T-helper 1 cell (primary cell): ENCODE measurements at regions not wholly inside any gene's neighbourhood (a gene's known extent, or its start where the extent isn't known, plus 50 kb on each side); places are given as distances from the start of the nearest gene placed in this dataset.
"Not testable (repeated sequence)": the region's sequence is repeated elsewhere in the genome, so short reads cannot be mapped to it uniquely, and the experiment has no call there.

Experiments used
- DNase-seq, 5 donors: peaks; one replicate each; pipeline ENCODE4 v3.0.0-alpha.2; 2012 to 2020

DNA sequence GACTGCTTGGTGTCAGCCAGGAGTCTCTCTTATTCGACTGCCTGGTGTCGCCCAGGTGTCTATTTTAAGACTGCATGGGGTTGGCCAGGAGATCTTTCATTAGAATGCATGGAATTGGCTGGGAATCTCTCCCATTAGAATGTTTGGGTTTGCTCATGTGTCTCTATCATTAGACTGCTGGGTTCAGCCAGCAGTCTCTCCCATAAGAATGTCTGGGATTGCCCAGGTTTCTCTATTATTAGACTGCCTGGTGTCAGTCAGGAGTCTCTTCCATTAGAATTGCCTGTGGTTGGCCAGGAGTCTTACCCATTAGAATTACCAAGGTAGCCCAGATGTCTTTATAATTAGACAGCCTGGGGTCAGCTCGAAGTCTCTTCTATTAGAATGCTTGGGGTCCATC lies 1496.0 kb downstream of the UQCRFS1 start:
- DNase-seq, result no peak

DNA sequence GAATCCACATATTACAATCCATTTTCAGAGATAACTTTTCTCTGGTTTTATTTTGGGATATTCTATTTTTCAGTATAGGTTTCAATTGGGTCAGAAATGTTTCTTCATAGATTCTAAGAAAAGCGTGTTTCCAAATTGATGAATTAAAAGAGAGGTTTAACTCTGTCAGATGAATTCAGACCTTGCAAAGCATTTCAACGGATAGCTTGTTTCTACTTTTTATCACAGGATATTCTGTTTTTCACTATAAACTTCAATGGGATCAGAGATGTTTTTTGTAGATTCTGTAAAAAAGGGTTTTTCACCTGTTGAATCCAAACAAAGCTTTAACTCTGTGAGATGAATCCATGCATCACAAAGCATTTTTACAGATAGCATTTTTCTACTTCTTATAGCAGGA lies 1498.1 kb downstream of the UQCRFS1 start:
- DNase-seq, result no peak

GRCh38 chr19:27709496-27709895 lies 1503.5 kb downstream of the UQCRFS1 start:
- DNase-seq, result no peak

DNA sequence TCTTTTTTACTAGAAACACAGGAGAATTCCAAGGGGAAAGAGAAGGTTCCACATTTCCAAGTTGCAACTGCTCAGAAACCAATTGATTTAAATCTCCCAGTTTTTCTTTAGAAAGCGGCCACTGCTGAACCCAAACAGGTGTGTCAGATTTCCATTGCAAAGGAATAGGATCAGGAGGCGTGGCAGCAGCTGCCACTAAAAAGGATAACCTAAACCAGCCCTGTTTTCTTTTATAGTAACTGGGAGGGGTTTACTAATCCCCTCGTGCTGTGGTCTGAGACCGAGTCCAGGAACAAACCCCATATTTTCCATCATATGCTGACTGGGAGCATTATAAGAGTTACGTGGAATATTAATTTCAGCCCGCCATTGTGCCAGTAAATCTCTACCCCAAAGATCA lies 1504.0 kb downstream of the UQCRFS1 start:
- not testable (repeated sequence) for DNase-seq

- not testable (repeated sequence) for DNase-seq
Measured at GRCh38 chr19:27707026-27707425, 1505.9 kb downstream of the UQCRFS1 start.

DNA sequence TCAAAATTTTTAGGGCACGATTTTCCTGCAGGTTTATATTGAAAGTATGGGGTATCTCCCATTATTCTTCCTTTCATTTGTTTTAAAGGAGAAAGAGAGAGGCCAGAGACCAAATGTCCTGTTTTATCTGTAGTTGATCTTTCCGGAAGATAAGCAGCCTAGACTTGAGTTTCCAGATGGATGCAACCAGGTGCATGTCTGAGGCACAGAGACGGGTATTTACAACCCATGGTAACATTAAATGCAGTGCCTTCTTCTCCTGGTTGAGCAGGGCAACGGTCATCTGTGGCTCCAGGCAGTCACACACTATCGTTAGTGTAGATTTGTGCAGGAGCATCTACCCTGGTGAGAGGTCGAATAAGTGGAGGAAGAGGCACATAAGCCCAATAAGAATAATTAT lies 1507.1 kb downstream of the UQCRFS1 start:
- DNase-seq, result no peak

GRCh38 chr19:27694361-27695055 lies 1518.4 kb downstream of the UQCRFS1 start:
- no peak for DNase-seq

DNA sequence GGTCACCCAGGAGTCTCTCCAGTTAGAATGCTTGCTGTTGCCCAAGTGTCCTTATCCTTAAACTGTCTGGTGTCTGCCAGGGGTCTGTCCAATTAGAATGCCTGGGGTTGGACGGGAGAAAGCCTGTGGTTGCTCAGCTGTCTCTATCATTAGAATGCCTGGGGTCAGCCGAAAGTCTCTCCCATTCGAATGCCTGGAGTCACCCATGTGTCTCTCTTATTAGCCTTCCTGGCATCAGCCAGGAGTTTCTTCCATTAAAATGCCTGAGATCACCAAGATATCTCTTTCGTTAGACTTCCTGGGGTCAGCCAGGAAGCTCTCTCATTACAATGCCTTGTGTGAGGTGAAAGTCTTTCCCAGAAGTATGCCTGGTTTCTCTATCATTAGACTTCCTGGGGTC lies 1521.0 kb downstream of the UQCRFS1 start:
- no peak for DNase-seq

DNA sequence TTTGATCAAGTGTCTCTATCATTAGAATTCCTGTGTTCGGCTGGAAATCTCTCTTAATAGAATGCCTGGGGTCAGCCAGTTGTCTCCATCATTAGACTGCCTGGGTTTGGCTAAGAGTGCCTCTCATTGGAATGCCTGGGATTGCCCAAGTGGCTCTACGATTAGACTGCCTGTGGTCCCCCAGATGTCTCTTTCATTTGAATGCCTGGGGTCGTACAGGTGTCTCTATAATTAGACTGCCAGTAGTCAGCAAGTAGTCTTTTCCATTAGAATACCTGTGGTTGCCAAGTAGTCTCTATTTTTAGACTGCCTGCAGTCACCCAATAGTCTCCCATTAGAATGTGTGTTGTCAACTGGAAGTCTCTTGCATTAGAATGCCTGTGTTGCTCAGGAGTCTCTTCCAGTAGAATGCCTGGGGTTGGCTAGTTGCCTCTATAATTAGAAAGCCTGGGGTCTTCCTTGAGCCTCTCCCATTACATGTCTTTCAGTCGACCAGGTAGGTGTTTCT lies 1523.2 kb downstream of the UQCRFS1 start:
- no peak for DNase-seq

DNA sequence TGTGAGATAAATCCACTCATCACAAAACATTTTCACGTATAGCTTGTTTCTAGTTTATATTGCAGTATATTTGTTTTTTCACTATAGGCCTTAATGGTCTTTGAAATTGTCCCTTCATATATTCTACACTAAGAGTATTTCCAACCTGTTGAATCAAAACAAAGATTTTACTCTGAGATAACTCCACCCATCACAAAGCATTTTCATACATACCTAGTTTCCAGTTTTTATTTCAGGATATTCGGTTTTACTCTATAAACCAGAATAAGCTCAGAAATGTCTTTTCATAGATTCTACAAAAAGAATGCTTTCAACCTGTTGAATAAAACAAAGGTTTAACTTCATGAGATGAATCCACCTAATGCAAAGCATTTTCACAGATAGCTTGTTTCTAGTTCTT lies 1528.7 kb downstream of the UQCRFS1 start:
- DNase-seq, result no peak

GRCh38 chr19:27681972-27682371 lies 1531.0 kb downstream of the UQCRFS1 start:
- no peak for DNase-seq

DNA sequence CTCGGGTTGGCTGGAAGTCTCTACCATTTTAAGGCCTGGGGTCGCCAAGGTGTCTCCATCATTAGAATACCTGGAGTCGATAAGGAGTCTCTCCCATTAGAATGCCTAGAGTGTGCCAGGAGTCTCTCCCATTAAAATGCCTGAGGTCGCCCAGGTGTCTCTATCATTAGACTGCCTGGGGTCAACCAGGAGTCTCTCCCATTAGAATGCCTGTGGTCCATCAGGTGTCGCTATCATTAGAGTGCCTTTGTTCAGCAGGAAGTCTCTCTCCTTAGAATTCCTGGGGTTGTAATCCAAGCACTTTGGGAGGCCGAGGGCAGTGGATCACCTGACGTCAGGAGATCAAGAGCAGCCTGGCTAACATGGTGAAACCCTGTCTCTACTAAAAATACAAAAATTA lies 1533.0 kb downstream of the UQCRFS1 start:
- no peak for DNase-seq

- no peak for DNase-seq
Measured at GRCh38 chr19:27679399-27679798, 1533.6 kb downstream of the UQCRFS1 start.

DNA sequence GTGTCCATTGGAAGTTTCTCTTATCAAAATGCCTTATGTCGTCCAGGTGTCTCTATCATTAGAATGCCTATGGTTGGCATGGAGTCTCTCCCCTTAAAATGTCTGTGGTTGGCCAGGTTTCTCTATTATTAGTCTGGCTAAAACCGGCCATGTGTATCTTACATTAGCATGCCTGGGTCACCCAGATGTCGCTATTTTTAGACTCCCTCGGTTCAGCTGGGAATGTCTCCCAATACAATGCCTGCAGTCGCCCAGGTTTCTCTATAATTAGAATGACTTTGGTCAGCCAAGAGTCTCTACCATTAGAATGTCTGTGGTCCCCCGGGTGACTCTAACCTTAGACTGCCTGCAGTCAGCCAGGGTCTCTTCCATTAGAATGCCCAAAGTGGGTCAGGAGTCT lies 1536.1 kb downstream of the UQCRFS1 start:
- no peak for DNase-seq

- no peak for DNase-seq
Measured at GRCh38 chr19:27676334-27676733, 1536.6 kb downstream of the UQCRFS1 start.

DNA sequence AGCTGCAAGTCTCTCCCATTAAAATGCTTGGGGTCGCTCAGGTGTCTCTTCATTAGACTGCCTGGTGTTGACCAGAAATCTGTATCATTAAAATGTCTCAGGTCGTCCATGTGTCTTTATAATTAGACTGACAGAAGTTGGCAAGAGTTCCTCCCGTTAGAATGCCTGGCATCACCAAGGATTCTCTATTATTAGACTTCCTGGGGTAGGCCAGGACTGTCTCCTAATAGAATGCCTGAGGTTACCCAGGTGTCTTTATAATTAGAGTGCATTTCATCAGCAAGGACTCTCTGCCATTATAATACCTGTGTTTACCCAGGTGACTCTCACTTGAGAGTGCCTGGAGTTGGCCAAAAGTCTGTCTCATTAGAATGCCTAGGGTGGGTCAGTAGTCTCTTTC lies 1537.2 kb downstream of the UQCRFS1 start:
- DNase-seq, result no peak

DNA sequence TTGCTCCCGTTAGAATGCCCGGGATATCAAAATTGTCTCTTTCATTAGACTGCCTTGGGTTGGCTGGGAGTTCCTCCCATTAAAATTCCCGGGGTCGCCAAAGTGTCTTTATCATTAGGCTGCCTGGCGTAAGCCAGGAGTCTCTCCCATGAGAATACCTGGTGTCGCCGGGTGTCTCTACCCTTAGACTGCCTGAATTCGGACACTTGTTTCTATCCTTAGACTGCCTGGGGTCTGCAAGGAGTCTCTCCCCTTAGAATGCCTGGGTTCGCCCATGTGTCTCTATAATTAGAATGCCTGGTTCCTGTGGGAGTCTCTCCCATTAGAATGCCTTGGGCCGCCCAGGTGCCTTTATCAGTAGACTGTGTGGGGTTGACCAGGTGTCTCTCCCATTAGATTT lies 1538.2 kb downstream of the UQCRFS1 start:
- DNase-seq, result no peak

DNA sequence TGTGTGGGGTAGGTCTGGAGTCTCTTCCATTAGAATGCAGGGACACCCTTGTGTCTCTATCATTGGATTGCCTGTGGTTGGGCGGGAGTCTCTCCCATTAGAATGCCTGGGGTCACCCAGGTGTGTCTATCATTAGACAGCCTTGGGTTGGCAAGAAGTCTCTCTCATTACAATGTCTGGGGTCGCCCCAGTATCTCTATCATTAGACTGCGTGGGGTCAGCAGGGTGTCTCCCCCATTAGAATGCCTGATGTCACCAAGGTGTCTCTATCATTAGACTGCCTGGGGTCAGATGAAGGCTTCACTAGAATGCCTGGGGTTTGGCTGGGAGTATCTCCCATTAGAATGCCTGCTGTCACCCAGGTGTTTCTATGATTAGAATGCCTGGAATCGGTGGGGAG lies 1539.0 kb downstream of the UQCRFS1 start:
- DNase-seq, result no peak

- no peak for DNase-seq
Measured at GRCh38 chr19:27672309-27673047, 1540.5 kb downstream of the UQCRFS1 start.

GRCh38 chr19:27671876-27672275 lies 1541.1 kb downstream of the UQCRFS1 start:
- DNase-seq, result no peak

GRCh38 chr19:27660428-27660827 lies 1552.5 kb downstream of the UQCRFS1 start:
- DNase-seq, result no peak

DNA sequence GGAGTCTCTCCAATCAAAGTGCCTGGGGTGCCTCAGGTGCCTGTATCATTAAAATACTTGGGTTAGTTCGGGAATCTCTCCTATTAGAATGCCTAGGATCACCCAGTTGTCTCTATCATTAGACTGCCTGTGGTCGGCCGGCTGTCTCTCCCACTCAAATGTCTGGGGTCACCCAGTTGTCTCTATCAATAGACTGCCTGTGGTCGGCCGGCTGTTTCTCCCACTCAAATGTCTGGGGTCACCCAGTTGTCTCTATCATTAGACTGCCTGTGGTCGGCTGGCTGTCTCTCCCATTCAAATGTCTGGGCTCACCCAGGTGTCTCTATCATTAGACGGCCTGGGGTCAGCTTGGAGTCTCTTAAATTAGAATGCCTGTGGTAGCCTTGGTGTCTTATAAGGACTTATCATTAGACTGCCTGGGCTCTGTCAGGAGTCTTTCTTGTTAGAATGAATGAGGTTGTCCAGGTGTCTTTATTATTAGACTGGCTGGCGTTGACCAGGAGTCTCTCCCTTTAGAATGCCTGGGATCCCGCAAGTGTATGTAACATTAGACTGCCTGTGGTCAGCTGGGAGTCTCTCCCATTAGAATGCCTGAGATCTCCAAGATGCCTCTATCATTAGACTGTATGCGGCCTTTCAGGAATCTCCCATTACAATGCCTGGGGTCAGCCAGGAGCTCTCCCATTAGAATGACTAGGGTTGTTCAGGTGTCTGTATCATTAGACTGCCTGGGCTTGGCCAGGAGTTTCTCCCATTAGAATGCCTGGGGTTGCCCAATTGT lies 1555.5 kb downstream of the UQCRFS1 start:
- DNase-seq, result no peak

GRCh38 chr19:27654266-27654990 lies 1558.5 kb downstream of the UQCRFS1 start:
- no peak for DNase-seq
